ENCODE measurements at regions not wholly inside any gene's neighbourhood (a gene's known extent, or its start where the extent isn't known, plus 50 kb on each side); places are given as distances from the start of the nearest gene placed in this dataset.

- TF ChIP-seq CTCF (IDR thresholded peaks at IDR 0.05; ENCODE audit: low read depth, low read length) (no peak), MAX (IDR thresholded peaks at IDR 0.05; ENCODE audit: low read depth, low read length) (no peak)
These were observed 440.4 kb downstream of the COG6 start for GRCh38 chr13:40095695-40096356.

All from NB4 (cell line).